ENCODE measurements at regions not wholly inside any gene's neighbourhood (a gene's known extent, or its start where the extent isn't known, plus 50 kb on each side); places are given as distances from the start of the nearest gene placed in this dataset.
A peak's percentile ranks its signal among the peaks of the same experiment; 100 is the strongest.

- TF ChIP-seq, protein P1, sequence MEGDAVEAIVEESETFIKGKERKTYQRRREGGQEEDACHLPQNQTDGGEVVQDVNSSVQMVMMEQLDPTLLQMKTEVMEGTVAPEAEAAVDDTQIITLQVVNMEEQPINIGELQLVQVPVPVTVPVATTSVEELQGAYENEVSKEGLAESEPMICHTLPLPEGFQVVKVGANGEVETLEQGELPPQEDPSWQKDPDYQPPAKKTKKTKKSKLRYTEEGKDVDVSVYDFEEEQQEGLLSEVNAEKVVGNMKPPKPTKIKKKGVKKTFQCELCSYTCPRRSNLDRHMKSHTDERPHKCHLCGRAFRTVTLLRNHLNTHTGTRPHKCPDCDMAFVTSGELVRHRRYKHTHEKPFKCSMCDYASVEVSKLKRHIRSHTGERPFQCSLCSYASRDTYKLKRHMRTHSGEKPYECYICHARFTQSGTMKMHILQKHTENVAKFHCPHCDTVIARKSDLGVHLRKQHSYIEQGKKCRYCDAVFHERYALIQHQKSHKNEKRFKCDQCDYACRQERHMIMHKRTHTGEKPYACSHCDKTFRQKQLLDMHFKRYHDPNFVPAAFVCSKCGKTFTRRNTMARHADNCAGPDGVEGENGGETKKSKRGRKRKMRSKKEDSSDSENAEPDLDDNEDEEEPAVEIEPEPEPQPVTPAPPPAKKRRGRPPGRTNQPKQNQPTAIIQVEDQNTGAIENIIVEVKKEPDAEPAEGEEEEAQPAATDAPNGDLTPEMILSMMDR (IDR thresholded peaks at IDR 0.05; ENCODE audit: poor library complexity, severe bottlenecking), result no peak
- TF ChIP-seq, protein P2, sequence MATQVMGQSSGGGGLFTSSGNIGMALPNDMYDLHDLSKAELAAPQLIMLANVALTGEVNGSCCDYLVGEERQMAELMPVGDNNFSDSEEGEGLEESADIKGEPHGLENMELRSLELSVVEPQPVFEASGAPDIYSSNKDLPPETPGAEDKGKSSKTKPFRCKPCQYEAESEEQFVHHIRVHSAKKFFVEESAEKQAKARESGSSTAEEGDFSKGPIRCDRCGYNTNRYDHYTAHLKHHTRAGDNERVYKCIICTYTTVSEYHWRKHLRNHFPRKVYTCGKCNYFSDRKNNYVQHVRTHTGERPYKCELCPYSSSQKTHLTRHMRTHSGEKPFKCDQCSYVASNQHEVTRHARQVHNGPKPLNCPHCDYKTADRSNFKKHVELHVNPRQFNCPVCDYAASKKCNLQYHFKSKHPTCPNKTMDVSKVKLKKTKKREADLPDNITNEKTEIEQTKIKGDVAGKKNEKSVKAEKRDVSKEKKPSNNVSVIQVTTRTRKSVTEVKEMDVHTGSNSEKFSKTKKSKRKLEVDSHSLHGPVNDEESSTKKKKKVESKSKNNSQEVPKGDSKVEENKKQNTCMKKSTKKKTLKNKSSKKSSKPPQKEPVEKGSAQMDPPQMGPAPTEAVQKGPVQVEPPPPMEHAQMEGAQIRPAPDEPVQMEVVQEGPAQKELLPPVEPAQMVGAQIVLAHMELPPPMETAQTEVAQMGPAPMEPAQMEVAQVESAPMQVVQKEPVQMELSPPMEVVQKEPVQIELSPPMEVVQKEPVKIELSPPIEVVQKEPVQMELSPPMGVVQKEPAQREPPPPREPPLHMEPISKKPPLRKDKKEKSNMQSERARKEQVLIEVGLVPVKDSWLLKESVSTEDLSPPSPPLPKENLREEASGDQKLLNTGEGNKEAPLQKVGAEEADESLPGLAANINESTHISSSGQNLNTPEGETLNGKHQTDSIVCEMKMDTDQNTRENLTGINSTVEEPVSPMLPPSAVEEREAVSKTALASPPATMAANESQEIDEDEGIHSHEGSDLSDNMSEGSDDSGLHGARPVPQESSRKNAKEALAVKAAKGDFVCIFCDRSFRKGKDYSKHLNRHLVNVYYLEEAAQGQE (IDR thresholded peaks at IDR 0.05; ENCODE audit: borderline replicate concordance), result peak; percentile 57
- no peak for TF ChIP-seq MXI1 (conservative IDR thresholded peaks at IDR 0.05; ENCODE audit: poor library complexity, severe bottlenecking)
These were observed 516.6 kb upstream of the NXPH2 start for GRCh38 chr2:139296672-139297209.
